NCI-H82 (cell line): ENCODE measurements at regions not wholly inside any gene's neighbourhood (a gene's known extent, or its start where the extent isn't known, plus 50 kb on each side); places are given as distances from the start of the nearest gene placed in this dataset.
A peak's percentile ranks its signal among the peaks of the same experiment; 100 is the strongest.
"Not testable (repeated sequence)": the region's sequence is repeated elsewhere in the genome, so short reads cannot be mapped to it uniquely, and the experiment has no call there.

ENCODE experiments used
- DNase-seq: peaks from one replicate; lab custom pipeline; 2025; lab: John Stamatoyannopoulos, UW

DNA sequence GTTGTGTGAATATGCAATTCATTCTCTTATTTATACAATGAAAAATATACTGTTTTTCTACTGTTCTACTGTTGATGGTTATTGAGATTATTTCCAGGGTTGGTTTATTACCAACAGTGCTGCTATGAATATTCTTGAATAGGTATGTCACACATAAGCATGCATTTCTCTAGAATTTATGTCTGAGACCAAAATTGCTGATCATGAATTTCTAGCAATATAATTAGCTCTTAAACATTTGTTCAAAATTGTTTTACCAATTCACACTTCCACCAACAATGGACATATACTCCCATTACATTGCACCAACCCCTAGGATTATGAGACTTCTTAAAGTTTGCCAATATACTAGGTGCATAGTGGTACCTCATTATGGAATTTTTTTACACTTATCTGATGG lies 164.1 kb upstream of the KCNQ5 start:
- no peak for DNase-seq

DNA sequence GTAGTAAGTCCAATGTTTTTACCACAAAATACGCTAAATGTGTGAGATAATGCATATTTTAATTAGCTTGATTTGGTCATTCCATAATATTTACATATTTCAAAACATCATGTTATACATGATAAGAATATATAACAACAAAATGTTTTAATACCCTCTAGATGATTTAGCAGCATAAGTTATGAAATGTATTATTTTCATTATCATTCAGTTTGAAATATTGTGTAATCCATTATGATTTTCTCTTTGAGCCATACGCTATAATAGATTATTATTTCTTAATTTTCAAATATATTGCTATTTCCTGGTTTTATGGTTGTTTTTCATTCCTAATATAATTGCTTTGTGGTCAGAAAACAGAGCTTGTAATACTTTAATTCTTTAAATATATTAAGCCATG lies 163.3 kb upstream of the KCNQ5 start:
- no peak for DNase-seq

DNA sequence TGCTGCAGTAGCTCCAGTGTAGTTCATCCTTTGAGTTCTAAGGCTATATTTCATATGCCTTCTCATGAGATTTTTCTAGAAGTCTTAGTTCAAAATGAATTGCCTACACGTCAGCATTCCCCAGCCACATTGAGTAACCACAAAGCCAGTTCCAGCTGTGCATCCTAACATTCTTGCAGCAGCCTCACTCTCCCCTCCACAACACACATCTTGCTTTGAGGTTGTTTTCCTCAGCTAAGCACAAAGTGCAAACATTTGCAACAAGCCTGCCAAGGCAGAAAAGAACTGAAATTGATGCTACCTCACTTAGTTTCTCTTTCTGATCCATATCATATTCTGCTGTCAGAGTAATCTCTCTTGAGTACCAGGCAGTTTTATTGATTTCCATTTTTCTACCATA lies 160.7 kb upstream of the KCNQ5 start:
- DNase-seq, result no peak

DNA sequence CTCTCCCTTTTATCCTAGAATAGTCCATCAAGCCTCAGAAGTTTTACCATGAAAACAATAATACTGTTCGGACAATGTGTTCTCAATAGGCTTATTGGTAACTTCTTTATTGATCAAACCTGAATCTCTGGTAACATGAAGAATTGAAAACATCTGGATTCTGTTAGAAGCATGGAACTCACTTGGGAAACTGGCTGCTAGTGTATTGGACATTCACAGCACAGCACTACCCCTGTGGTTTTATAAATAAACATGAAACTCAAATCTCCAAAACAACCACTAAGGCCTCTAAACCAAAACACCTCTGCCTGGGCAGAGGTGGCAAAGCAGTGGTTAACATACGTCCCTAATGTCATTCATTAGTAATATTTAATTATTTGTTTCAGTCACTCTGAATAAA lies 157.6 kb upstream of the KCNQ5 start:
- no peak for DNase-seq

DNA sequence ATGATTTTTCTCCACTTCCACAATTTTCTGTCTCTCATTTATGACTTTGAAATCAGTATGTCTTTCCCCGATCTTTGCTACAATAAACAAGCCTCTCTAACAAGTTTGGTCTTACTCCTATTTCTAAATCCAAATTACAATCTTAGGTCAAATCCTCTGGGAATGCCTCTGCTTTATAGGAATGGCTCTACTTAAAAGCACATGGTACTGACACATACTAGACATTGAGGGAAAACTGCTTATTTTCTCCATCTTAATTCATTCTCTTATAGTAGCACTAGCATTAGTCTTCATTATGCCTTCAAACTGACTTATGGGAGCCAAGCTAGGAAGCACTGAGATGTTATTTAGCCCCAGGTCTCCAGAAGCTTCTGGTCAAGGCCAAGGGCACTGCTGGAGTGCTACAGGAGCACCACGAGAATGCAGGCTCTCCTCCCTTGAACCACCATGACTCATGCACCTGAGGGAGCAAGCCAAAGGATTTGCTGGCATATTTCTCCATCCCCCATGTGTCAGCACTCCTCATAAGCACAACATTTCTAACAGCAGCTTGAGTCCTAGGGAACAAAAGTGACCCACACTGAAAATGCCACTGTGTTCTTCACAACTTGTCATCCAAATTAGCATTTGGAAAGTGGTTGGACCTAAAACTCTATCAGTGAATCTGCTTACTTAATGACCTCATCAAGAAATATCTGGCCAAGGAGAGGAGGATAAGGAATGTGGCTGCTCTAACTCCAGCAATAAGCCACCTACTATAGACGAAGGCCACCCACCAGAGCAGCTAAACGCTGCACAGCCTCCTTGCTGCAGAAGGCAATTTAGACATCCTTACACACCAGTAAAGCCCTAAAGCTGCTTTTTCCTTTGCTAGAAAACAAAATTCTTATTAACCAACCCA lies 156.8 kb upstream of the KCNQ5 start:
- no peak for DNase-seq

DNA sequence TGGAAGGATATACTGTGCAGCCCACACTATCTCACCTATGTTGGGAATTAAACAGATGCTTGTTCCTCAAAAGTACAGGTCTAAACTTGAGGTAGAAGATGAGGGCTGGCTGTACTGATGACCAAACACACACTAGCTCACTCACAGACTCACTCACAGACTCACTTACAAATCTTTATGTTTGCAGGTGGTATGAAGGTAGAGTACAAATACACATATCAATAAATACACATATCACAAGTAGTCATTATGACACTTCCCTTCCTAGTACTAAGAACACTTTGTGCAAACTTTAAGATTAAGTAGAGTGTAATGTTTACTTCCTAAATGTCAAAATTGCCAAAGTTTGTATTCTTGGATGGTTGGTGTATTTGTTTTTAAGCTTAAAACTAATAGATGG lies 155.4 kb upstream of the KCNQ5 start:
- DNase-seq, result no peak

DNA sequence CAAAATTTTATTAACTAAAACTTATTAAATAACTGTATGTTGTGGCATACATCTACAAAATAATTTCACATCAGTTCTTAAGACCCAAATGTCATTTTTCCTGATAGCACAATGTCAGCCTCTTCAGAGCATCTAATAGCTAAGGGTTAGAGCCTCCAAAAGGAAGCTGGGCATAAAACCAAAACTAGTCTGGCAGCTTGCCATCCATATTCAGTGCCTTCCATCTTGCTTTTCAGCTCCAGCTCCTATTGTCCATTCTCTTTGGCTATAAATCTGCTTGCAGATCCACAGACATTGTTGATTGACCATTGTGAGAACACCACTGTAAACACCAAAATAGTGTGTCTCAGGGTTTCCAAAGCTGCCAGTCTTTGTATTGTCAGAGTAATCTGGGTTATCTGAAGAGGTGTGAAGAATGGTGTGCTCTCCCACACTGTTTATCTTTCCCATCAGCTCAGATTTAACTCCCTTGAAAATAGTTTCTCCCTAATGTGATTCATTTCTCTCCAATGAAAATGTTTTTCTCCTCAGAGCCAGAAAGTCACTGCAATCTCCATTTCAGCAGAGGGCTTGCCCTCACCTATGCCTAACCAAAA lies 154.8 kb upstream of the KCNQ5 start:
- no peak for DNase-seq

DNA sequence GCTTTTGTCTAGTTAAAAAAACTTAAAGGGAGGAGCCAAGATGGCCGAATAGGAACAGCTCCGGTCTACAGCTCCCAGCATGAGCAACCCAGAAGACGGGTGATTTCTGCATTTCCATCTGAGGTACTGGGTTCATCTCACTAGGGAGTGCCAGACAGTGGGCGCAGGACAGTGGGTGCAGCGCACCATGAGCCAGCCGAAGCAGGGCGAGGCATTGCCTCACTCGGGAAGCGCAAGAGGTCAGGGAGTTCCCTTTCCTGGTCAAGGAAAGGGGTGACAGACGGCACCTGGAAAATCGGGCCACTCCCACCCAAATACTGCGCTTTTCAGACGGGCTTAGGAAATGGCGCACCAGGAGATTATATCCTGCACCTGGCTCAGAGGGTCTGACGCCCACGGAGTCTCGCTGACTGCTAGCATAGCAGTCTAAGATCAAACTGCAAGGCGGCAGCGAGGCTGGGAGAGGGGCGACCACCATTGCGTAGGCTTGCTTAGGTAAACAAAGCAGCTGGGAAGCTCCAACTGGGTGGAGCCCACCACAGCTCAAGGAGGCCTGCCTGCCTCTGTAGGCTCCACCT lies 152.4 kb upstream of the KCNQ5 start:
- not testable (repeated sequence) for DNase-seq

DNA sequence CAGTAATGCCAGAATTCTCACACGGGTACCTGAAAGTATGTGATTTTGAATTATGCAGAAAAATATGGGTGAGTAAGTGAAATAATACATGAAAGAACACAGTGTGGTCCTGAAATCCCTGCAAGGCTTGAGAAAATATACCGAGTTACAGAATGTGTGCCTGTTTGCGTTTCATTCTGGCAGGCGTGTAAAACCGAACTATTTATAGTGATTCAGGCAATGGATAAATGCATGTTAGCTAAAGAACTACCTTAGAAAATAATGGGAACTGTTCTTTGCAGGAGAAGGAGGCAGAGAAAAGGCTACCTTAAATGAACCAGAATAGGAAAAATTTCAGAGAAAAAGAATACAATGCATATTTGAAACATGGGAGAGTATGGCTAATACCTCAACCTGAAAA lies 145.8 kb upstream of the KCNQ5 start:
- no peak for DNase-seq

DNA sequence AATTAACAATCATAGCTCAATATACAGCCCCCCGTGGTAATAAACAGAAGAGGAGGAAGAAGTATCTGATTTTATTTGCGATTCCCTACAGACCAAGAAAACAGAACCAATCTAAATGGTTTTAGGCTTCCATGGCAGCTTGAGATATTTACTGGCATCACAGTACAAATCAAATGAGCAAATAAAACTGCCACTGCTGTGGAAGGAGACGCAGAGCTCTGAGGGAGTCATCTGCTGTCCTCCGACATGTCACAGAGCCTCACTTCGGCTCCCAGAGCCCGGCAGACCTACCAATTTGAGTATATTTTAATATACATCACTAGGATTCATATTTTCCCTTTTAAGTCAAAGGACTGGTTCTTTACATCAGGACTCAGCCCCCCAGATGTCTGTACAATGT lies 145.2 kb upstream of the KCNQ5 start:
- no peak for DNase-seq

DNA sequence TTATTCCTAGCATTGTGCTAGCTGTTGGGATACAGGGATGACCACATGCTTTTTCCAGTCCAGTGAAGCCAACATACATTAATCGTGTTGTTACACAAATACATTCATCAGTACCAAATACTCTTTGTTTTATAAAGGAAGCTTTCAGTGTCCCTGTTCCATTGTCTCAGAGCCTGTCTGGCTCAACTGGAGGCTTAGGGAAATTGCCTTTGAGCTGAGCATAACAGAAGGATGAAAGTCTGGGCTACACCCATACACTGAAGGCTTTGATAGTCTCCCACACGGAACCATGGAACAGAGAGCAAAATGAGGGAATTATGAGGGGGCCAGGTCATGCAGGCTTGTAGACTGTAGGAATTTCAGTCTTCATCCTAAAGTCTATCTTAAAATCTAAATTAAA lies 126.4 kb upstream of the KCNQ5 start:
- peak; percentile 13 for DNase-seq

DNA sequence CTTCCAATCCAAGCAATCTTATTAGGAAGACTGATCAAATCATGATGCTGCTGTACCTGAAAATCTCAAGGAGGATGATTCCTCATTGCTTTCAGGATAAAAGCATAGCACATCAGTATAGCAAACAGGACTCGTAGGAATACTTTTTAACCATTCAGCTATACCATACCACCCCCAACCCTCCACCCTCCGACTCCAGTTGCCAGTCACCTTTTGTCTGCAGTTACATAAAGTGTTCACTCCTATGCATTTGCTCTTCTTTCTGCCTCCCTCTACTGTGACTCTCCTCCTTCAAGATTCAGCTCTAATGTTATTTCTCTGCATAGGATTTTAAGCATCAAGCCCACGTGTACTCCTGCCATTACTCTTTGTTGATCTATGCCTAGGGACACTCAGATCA lies 124.7 kb upstream of the KCNQ5 start:
- peak; percentile 18 for DNase-seq

DNA sequence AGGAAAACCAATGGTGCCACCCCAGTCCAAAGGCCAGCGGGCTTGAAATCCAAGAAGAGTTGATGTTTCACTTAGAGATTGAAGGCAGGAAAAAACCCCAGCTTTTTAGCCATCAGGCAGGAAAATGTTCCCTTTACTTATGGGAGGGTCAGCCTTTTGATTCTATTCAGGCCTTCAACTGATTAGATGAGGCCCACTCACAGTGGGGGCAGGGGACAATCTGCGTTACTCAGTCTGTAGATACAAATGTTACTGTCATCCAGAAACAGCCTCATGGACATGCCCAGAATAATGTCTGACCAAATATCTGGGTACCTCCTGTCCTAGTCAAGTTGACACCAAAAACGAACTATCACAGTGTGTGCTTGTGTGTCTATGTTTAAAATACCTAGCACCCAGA lies 121.2 kb upstream of the KCNQ5 start:
- DNase-seq, result no peak

DNA sequence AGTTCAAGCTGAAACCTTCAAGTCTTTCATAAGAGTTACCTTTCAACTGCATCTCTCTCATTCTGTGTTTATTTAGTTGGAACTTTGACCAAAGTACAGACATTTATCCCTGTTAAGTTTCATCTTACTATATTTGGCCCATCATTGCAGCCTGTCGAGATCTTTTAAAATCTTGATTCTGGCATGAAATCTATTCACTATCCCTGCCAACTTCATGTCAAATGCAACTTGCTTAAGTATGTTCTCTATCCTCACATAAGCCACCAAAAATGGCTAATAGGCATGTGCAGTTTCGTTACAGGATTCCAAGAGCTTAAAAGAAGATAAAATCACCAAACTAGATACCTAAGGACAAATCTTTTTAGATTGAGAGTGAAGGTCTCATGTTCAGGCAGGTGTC lies 117.5 kb upstream of the KCNQ5 start:
- no peak for DNase-seq

DNA sequence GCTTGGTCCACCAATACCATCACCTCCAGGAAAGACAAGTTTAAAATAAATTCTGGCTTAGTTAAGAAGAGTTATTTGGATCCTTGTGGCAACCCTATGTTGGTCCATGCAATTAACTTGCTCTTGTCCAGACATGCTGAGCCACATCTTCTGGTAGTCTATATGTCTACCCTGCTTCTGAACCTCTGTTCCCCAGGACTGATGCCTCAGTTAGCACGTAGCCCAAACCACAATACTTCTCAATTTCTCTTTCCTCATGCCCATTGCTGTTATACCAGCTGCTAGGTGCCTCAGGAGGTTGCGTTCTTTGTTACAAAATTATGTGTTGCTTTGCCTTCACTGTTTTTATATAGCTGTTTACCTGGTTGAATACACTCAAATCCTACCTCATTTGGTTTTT lies 116.4 kb upstream of the KCNQ5 start:
- no peak for DNase-seq

DNA sequence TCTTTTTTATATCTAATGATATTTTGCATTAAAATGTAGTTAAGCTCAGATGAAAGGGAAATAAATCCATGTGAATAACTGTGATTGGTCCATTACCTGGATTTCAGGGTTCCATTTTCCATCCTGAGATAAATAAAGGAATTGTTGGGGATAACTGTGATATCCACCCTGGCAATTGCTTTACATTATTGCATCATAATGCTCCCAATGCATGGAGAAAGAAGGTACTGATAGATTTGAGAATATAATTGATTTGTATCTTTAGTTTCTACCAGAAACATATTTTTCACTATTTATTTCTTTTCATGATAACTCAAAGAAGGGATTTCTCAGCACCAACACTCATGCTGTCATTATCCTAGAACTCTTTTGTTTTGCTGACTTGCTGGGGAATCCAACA lies 102.0 kb upstream of the KCNQ5 start:
- DNase-seq, result no peak

DNA sequence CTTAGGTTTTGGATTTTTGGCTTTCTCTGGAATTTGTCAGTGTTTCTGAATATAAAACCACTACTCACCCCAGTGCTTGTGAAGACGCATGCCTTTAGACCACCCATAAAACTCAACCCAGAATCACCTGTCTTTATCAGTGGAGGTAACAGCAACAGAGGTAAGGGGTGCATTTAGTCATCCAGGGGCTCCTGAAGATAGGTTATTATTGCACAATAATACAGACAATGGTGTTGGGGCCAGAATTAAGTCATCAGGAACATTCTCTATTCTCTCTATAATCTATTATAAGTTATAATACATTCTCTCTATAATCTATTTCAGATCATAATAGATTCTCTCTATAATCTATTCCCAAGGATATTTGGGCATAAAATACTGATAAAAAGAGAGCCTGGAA lies 100.2 kb upstream of the KCNQ5 start:
- no peak for DNase-seq

DNA sequence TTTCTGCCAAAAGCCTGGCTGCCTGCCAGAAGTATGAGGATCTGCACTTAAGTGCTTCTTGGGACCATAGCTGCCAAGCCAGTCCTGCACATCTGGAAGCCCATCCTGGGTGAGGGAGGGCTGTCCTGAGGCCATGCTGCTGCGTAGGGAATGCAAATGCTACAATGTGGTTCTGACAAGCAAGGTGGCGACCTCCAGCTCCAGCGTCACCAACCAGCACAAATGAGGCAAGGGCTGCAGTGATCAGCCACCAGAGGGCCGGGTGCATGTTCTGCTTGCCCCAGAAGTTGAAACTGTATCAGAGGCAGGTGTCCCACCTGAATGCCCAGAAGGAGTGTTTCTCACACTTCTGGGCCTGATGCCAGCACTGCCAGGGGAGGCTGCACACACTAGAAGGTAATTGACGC lies 99.1 kb upstream of the KCNQ5 start:
- peak; percentile 61 for DNase-seq

DNA sequence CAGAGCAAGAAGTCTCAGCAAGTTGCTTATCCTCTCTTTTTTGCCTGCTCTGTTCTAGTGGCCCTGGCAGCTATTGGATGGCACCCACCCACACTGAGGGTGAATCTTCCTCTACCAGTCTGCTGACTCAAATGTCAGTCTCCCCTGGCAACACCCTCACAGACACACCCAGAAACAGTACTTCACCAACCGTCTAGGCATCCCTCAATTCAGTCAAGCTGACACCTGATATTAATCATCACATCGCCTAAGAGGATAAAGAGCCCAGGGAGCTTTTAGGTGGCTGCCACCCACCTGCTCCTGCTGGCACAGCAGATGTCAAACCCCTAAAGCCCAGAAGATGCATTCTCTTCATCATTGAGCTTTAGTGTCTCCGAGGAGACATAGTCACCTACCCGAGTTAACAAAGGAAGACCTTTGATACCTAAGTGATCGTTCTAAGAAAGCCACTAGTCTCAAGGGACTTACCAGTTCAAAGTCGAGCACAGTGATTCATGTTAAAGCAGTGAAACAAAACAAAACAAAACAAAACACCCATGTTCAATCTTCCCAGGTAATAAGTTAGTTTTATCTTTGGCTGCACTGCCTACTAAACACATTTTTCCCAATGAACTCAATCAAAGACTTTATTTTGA lies 97.7 kb upstream of the KCNQ5 start:
- DNase-seq, result peak; percentile 99

DNA sequence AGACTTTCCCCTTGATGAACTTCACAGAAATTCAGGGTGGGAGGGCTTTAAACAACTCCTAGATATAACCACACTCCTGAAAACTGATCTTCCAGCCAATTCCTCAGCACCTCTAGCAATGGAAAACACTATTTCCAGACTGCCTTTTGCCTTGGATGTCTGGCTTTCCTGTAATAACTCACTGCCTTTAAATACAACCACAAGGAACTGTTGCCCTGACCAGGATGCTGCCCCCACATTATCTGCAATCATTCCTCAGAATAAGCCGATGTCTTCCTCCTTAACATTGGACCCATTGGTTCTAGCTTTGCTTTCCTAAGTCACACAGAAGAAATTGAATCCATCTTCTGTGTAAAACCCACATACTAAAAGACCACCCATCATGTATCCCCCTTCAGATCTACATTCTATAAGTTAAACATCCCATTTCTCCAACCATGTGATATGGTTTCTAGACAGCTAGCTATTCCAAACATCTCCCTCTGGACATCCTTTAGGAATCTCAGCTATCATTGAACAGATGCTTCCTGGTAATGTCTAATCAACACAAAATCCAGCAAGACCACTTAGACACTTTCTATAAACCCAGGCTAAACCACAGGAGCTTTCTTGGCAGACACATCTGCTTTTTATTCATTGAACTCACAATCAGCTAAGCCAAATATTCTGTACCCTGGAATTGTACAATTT lies 95.9 kb upstream of the KCNQ5 start:
- DNase-seq, result peak; percentile 61

DNA sequence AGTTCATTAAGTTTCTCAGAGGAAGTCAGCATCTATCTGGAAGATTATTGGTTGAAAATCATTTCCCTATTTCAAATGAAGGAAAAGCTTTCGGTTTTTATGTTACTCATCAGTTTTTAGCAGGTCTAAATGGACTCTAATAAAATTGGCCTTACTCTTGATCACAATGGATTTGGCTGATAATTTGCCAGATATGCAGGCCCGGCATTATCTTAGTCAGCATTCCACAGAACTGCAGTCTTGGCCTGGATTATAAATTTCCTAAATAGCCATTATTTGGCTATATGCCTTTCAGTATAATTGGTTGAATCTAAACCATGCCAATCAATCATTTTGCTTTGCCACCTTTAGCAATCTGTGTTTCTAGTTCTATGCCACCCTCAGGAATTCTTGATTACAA lies 91.7 kb upstream of the KCNQ5 start:
- no peak for DNase-seq

DNA sequence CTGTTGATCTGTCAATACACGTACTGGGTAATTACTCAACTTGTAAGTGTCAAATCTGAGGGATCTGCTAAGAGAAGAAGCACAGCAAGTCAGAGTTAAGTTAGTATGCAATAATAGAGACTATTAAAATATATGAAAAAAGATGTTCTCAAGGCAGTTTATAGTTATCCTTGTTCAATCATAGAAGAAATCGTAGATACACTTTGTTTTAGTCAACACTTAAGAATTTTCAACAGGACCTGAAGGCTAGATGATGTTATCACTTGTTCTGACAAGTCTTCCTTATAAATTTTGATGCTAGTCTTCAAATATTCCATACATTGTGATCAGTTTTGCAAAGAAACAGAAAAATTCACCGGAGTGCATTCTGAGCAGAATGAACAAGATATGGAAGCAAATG lies 91.1 kb upstream of the KCNQ5 start:
- DNase-seq, result no peak
